ENCODE measurements at regions not wholly inside any gene's neighbourhood (a gene's known extent, or its start where the extent isn't known, plus 50 kb on each side); places are given as distances from the start of the nearest gene placed in this dataset.
"Not testable (repeated sequence)": the region's sequence is repeated elsewhere in the genome, so short reads cannot be mapped to it uniquely, and the experiment has no call there.

- DNase-seq (ENCODE audit: low read depth in 2 of 2) = no peak
These were observed 251.5 kb upstream of the CBLB start for GRCh38 chr3:106120356-106120755.

- DNase-seq (ENCODE audit: low read depth in 2 of 2) = no peak
These were observed 252.9 kb upstream of the CBLB start for GRCh38 chr3:106121491-106122289.

- no peak for DNase-seq (ENCODE audit: low read depth in 2 of 2)
These were observed 256.0 kb upstream of the CBLB start for GRCh38 chr3:106124818-106125217.

GRCh38 chr3:106125321-106125720 lies 256.5 kb upstream of the CBLB start:
- no peak for DNase-seq (ENCODE audit: low read depth in 2 of 2)

DNA sequence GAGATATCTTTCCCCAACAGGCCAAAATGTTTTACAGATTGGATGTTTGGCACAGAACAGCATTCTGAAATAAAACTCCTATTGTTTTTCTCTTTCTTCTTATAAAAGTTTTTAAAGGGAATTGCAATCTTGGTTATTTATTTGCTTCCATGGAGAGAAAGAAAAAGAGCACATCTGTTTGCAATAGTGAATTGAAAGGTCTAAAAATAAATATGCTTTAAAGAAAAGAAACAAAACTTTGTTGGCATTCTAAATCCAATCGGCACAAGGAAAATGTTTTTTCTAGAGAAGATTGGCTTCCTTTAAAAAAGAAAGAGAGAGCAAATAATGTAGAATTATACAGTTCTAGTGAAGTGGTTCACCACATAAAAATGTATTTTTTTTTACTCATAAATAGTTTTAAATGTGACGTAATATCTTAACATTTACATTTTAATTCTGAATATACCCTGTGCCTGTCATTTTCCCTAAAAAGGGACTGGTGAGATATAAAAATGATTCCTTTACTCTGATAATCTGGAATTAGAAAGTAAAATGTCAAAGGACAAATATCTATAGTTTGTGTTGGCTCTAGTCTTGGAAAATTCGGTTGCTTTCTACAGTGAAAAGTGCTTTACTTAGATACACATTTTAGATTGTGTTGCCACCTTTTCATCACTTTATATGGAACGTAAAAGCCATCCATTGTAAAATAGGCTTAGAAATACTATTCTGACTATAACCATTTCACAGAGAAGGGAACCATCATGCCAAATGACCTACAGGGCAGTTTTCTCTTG lies 257.4 kb upstream of the CBLB start:
- no peak for DNase-seq (ENCODE audit: low read depth in 2 of 2)

GRCh38 chr3:106126846-106127235 lies 258.0 kb upstream of the CBLB start:
- DNase-seq (ENCODE audit: low read depth in 2 of 2) = no peak

- DNase-seq (ENCODE audit: low read depth in 2 of 2) = no peak
These were observed 261.1 kb upstream of the CBLB start for GRCh38 chr3:106129939-106130338.

DNA sequence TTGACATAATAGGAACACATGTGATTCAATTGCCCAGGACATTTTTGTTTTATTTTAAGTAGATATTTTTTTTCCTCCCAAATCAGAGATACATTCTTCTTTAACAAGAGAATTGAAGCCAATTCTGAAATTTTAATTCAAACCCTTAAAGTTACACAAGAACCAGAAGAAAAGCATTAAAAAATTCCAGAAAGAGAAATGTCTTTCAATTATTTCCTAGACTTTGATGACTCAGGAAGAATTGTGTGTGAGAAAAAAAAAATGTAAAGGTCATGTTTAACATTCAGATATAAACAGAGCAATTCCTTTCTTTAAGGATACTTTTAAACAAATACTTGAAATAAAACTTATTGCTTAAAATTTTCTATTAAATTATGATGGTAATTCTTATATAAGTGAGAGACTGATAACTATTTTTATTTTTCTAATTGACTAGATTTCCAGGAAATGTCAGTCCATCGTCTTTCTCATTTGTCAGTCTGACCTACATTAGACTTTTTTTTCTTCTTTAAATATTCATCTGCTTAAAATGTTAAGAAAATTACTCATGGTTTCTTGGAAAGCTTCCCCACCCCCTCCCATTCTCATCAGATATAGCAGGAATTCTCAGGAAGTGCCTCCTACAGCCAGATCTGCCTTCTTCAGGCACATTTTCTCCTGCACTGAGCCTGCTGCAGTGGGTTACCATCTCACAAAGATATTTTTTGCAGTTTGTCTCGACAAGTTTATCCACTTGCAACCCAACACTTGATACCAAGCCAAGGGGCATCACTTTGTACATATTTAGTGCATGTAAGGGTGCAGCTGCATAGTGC lies 261.8 kb upstream of the CBLB start:
- DNase-seq (ENCODE audit: low read depth in 2 of 2) = no peak

- no peak for DNase-seq (ENCODE audit: low read depth in 2 of 2)
These were observed 266.8 kb upstream of the CBLB start for GRCh38 chr3:106135451-106136160.

DNA sequence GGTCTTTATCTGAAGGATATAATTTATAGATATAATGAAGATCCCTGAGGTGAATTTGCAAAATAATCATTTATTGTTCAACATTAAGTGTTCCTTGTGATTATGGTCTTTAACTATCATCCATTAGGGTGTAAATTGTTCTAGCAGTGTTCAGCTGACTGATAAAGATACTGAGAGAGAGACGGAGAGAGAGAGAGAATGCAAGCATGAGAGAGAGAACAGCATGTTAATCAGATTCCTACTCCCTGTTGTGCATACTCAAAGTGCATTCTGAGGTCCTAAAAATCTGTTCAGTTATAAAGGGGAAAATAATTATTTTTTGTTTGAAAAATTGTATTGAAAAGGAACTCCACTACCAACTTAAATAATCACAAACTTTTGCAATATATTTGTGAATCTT lies 271.0 kb upstream of the CBLB start:
- DNase-seq (ENCODE audit: low read depth in 2 of 2) = no peak

GRCh38 chr3:106140431-106140830 lies 271.6 kb upstream of the CBLB start:
- DNase-seq (ENCODE audit: low read depth in 2 of 2) = no peak

- no peak for DNase-seq (ENCODE audit: low read depth in 2 of 2)
These were observed 275.2 kb upstream of the CBLB start for GRCh38 chr3:106144030-106144429.

GRCh38 chr3:106148440-106149082 lies 279.7 kb upstream of the CBLB start:
- not testable (repeated sequence) for DNase-seq (ENCODE audit: low read depth in 2 of 2)

- no peak for DNase-seq (ENCODE audit: low read depth in 2 of 2)
These were observed 288.6 kb upstream of the CBLB start for GRCh38 chr3:106157411-106157810.

GRCh38 chr3:106160396-106160795 lies 291.6 kb upstream of the CBLB start:
- no peak for DNase-seq (ENCODE audit: low read depth in 2 of 2)

DNA sequence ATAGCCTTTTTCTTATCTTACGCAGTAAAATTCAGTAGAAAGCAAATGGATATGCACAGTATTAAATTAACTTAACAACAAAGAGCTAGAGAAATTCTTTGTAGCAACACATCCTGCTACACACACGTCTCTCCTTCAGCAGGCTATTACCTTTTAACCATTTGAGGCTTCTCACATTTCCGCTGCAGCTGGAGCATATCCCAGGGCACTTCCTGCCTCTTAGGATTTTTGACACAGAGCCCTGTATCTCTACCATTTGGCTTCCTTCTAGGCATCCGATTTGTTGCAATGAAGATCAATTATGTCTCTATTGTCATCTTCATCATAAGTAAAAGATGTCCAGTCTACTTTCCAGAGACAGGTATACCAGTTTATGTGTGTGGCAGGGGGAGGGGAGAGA lies 292.4 kb upstream of the CBLB start:
- DNase-seq (ENCODE audit: low read depth in 2 of 2) = no peak

- DNase-seq (ENCODE audit: low read depth in 2 of 2) = no peak
These were observed 298.9 kb upstream of the CBLB start for GRCh38 chr3:106167728-106168127.

- DNase-seq (ENCODE audit: low read depth in 2 of 2) = no peak
These were observed 300.3 kb upstream of the CBLB start for GRCh38 chr3:106168962-106169750.

GRCh38 chr3:106170636-106171035 lies 301.8 kb upstream of the CBLB start:
- DNase-seq (ENCODE audit: low read depth in 2 of 2) = no peak

- DNase-seq (ENCODE audit: low read depth in 2 of 2) = no peak
These were observed 303.3 kb upstream of the CBLB start for GRCh38 chr3:106172101-106172500.
